ENCODE measurements at regions not wholly inside any gene's neighbourhood (a gene's known extent, or its start where the extent isn't known, plus 50 kb on each side); places are given as distances from the start of the nearest gene placed in this dataset.

DNA sequence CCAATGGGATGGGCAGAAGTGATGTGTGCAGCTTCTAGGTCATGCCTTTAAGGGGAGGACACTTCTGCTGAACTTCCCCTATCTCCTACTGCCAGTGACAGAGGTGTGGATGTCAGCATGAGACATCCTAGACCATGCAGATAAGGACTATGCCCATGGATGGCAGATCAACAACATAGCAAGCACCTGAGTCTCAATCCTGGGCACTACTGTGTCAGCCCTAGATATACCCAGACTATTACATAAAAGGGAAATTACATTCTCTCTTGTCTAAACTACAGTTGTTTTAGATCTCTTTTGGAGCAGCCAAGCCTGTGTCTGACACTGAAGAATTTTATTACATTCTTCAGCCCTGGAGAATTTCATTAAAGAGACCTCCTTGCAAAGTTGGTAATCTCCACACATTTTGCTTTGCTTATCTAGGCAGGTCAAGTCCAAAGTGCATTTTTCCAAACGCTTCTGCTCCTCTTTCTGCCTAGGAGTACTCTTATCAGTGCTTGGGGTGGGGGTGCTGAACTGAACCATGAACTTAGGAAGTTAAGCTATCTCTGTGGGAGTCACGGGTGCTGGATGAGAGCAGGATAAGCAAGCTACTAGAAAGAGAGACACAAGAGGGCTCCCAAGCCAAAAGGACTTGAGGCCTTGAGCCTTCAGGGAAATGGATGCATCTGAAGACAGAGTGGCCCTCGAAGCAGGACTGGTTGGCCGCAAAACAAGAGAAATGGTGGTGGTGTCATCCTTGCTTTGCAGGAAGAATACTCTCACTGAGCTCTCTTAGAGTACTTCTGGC, 95.2 kb upstream of the SPRED2 start:
- Histone ChIP-seq H4K20me1 (ENCODE audit: insufficient read depth, low read length) (no peaks in the 10 kb centered on the region), H3K27ac (ENCODE audit: low read depth in 1 of 2, low read length in 2 of 2) (no peak overlapping the region), H2AFZ (ENCODE audit: insufficient read depth, low read depth, low read length, poor library complexity, severe bottlenecking) (no peak overlapping the region), H3K9ac (ENCODE audit: insufficient read depth, low read length, poor library complexity, severe bottlenecking) (no peak overlapping the region), H3K4me3 (replicated peaks in 1 of 3; ENCODE audit: low read depth in 2 of 3, low read length in 3 of 3) (no peak overlapping the region), H3K4me2 (replicated peaks; ENCODE audit: extremely low read depth, low read length, poor library complexity, severe bottlenecking) (no peak overlapping the region), H3K79me2 (ENCODE audit: insufficient read depth, low read length) (no peaks in the 10 kb centered on the region), H3K9me3 (replicated peaks in 1 of 2; ENCODE audit: control insufficient read depth in 1 of 2, insufficient read depth in 1 of 2, low read length in 2 of 2) (no peaks in the 10 kb centered on the region), H3K27me3 (ENCODE audit: control insufficient read depth in 2 of 2, insufficient read depth in 2 of 2, low read length in 2 of 2) (no peaks in the 10 kb centered on the region), H3K36me3 (replicated peaks in 1 of 2; ENCODE audit: control insufficient read depth in 1 of 2, insufficient read depth in 2 of 2, low read length in 2 of 2) (no peaks in the 10 kb centered on the region), H3K4me1 (ENCODE audit: control insufficient read depth in 1 of 2, insufficient read depth in 2 of 2, low read length in 2 of 2) (no peaks in the 10 kb centered on the region)
- 70% methylated on average over 4 of the region's 4 CpGs for WGBS (ENCODE audit: insufficient coverage)
- Mint-ChIP-seq H3K27me3 (ENCODE audit: low read depth in 3 of 3) (peaks cover 4 to 7% (median 4%) of the 10 kb centered on the region in 3 donors), H3K9me3 (peaks cover 0 to 6% (median 2%) of the 10 kb centered on the region in 7 donors), H3K36me3 (no peaks in the 10 kb centered on the region), H3K4me1 (peaks cover 1% of the 10 kb centered on the region), H3K4me3 (no peak overlapping the region), H3K27ac (peak overlapping the region in 1 of 7 donors; percentile 33)
- TF ChIP-seq, protein P1, sequence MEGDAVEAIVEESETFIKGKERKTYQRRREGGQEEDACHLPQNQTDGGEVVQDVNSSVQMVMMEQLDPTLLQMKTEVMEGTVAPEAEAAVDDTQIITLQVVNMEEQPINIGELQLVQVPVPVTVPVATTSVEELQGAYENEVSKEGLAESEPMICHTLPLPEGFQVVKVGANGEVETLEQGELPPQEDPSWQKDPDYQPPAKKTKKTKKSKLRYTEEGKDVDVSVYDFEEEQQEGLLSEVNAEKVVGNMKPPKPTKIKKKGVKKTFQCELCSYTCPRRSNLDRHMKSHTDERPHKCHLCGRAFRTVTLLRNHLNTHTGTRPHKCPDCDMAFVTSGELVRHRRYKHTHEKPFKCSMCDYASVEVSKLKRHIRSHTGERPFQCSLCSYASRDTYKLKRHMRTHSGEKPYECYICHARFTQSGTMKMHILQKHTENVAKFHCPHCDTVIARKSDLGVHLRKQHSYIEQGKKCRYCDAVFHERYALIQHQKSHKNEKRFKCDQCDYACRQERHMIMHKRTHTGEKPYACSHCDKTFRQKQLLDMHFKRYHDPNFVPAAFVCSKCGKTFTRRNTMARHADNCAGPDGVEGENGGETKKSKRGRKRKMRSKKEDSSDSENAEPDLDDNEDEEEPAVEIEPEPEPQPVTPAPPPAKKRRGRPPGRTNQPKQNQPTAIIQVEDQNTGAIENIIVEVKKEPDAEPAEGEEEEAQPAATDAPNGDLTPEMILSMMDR (IDR thresholded peaks at IDR 0.05) = no peak
- no peak for DNase-seq
- intact Hi-C loops (cut with micrococcal nuclease) = no loop called here

DNA sequence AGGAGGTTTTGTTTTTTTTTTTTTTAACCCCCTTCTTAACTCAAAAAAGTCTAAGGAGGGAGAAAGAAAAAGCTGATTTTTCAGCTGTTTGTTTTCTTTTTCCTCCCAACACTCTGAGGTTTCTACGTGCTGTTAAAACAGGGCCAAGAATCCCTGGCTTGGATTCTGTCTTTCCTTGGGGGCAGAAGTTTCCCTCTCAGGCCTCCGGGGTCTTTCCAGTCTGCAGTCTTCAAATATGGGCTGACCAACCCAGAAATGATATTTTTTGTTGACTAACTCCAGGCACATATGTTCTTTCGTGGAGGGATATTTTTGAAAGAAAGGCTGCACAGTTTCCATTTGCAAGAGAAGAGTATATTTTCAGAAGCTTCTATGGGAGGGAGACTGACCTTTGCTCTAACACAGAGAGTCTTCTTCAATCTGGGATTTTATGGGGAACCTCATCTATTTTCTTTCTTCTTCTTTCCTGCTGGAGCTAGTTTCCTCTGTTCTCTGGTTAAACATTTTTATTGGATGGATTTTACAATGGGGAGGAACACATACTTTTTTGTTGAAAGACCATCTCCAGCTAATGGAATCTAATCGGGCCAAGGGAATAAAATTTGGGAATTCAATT, 93.3 kb upstream of the SPRED2 start:
- Mint-ChIP-seq H3K4me1 (peaks cover 1% of the 10 kb centered on the region), H3K27me3 (ENCODE audit: low read depth in 3 of 3) (peaks cover 2 to 10% (median 4%) of the 10 kb centered on the region in 3 donors), H3K27ac (no peak overlapping the region), H3K4me3 (no peak overlapping the region), H3K9me3 (peaks cover 0 to 6% (median 2%) of the 10 kb centered on the region in 7 donors), H3K36me3 (no peaks in the 10 kb centered on the region)
- H3K36me3 ChIP-seq (replicated peaks in 1 of 2; ENCODE audit: control insufficient read depth in 1 of 2, insufficient read depth in 2 of 2, low read length in 2 of 2) = no peaks in the 10 kb centered on the region
- no peak overlapping the region for H3K4me2 ChIP-seq (replicated peaks; ENCODE audit: extremely low read depth, low read length, poor library complexity, severe bottlenecking)
- H3K79me2 ChIP-seq (ENCODE audit: insufficient read depth, low read length) = no peaks in the 10 kb centered on the region
- intact Hi-C loops (cut with micrococcal nuclease) = no loop called here
- no peak overlapping the region for H2AFZ ChIP-seq (ENCODE audit: insufficient read depth, low read depth, low read length, poor library complexity, severe bottlenecking)
- no peak overlapping the region for H3K27ac ChIP-seq (ENCODE audit: low read depth in 1 of 2, low read length in 2 of 2)
- WGBS (ENCODE audit: insufficient coverage) = no CpG with 5 or more reads among the region's 4 CpGs
- DNase-seq = no peak
- H3K9me3 ChIP-seq (replicated peaks in 1 of 2; ENCODE audit: control insufficient read depth in 1 of 2, insufficient read depth in 1 of 2, low read length in 2 of 2) = no peaks in the 10 kb centered on the region
- H3K4me1 ChIP-seq (ENCODE audit: control insufficient read depth in 1 of 2, insufficient read depth in 2 of 2, low read length in 2 of 2) = no peaks in the 10 kb centered on the region
- TF ChIP-seq, protein P1 (IDR thresholded peaks at IDR 0.05) = no peak
- H4K20me1 ChIP-seq (ENCODE audit: insufficient read depth, low read length) = no peaks in the 10 kb centered on the region
- H3K27me3 ChIP-seq (ENCODE audit: control insufficient read depth in 2 of 2, insufficient read depth in 2 of 2, low read length in 2 of 2) = no peaks in the 10 kb centered on the region
- no peak overlapping the region for H3K4me3 ChIP-seq (replicated peaks in 1 of 3; ENCODE audit: low read depth in 2 of 3, low read length in 3 of 3)
- H3K9ac ChIP-seq (ENCODE audit: insufficient read depth, low read length, poor library complexity, severe bottlenecking) = no peak overlapping the region

All from CD14-positive monocyte (primary cell).